HG03354 (cell line): ENCODE measurements at regions not wholly inside any gene's neighbourhood (a gene's known extent, or its start where the extent isn't known, plus 50 kb on each side); places are given as distances from the start of the nearest gene placed in this dataset.
"Not testable (repeated sequence)": the region's sequence is repeated elsewhere in the genome, so short reads cannot be mapped to it uniquely, and the experiment has no call there.

Experiments used
- ATAC-seq: cut with Tn5 transposase; IDR thresholded peaks from one replicate; pipeline ENCODE4 v1.9.1; 2021; ENCODE audit warnings: mild to moderate bottlenecking; ENCODE audit not compliant: unreplicated experiment, poor library complexity, severe bottlenecking

- no peak for ATAC-seq
Measured at GRCh38 chr3:109644746-109645145, 307.4 kb upstream of the DPPA4 start.

GRCh38 chr3:109648027-109648426 lies 310.7 kb upstream of the DPPA4 start:
- no peak for ATAC-seq

DNA sequence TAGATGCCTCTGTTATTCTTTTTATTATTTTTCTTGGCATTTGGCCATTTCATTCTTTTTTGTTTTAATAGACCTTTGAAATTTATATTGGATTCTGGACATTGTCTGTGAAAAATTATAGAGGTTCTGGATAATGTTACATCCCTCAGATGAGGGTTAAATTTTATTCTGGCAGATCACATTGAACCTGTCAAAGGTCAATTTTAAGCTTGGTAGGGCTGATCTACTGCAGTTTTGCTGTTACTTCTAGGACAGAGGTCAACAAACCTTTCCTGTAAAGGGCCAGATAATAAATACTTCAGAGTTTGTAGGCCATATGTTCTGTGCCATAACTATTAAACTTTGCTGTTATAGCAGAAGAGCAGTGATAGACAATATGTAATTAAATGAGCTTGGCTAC lies 318.9 kb upstream of the DPPA4 start:
- ATAC-seq, result no peak

DNA sequence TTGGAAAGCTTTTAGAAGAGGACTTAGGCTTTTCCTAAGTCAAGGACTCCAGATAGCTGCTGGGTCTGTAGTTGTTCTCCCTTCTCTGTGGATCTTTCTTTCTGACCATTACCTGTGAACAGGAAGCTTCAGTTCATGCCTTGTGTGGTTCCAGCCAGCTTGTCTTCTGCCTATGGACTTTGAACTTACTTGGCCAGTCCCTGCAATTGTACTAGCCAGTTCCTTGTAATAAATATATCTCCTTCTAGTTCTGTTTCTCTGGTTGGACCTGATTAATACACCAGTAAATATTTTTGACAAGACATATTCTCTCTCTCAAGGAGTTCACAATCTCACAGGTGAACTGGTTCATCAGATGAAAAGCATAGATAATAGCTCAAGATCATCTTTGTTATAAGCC lies 341.3 kb upstream of the DPPA4 start:
- ATAC-seq, result no peak

GRCh38 chr3:109679664-109680063 lies 342.3 kb upstream of the DPPA4 start:
- no peak for ATAC-seq

GRCh38 chr3:109683746-109684145 lies 346.4 kb upstream of the DPPA4 start:
- no peak for ATAC-seq

DNA sequence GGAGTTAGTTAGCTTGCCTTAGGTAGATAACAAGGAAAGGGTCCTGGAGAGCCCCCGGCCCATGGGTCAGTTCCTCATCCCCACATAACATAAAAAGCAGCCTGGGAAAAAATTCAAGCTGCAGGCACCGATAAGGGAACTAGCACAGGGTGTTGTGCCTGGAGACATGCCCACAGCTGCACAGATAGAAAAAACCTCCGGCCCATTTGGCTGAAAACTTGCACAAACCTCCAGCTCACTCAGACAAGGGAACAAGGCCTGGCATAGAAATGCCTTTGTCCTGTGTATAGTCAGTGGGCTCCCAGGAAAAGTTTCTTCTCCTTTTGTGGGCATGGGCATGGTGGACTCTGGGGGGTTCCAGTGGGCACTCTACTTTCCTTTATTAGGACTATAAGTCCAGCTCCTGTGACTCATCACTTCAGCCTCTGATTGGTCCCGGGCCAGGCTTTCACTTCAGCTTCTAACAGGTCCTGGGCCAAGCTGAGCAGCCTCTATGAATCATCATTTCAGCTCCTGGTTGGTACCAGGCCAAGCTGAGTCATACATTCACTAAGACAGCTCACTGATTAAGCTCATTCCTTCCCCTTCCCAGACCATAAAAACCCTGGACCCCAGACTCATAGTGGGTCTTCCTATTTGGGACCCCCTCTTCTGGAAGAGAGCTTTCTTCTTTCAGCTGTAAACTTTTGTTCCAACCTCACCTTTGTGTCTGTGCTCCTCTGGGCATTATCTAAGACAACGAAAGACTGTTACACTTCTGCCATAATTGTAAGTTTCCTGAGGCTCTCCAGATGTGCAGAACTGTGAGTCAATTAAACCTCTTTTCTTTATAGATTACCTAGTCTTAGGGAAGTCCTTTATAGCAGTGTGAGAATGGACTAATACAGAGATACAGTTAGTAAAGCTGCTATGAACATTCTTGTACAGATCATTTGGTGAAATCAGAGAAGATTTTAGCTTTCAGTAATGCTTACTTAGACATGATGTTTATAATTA lies 348.0 kb upstream of the DPPA4 start:
- ATAC-seq, result no peak

DNA sequence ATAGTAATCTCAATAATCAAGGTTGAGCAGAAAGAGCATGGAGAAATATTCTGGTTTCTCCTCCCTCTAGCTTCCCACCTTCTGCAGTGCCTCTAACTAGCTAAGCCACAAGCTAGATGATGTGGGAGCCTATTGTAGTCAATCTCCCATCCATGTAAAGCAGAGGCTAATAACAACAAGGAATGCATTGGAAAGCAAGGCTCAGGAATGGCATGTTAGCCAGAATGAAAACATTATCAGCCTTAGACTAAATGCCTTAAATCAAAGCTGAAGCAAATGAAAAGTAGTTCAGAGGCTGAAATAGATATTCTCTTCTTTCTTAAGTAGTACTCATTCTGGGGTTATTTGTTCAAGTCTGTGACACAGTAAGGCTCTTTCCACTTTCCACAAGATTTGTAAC lies 350.3 kb upstream of the DPPA4 start:
- no peak for ATAC-seq

DNA sequence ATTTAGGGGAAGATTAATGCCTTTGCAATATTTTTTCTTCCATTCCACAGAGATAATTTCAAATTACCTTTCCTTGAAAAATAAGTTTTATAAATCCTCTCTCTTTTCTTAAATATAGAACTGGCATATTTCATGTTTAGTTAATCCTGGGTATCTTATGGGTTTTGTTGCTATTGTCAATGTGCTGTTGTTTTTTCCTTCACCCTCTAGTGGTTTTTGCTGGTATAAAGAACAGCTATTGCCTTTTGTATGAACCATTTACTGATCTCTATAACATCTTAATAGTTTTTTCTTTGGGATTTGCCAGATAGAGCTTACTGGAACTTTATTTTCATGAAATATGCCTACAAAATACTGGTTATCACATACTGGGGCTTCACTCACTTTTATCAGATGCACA lies 359.6 kb upstream of the DPPA4 start:
- no peak for ATAC-seq

- ATAC-seq, result peak; percentile 79
Measured at GRCh38 chr3:109702252-109702651, 364.9 kb upstream of the DPPA4 start.

- ATAC-seq, result no peak
Measured at GRCh38 chr3:109702976-109703375, 365.6 kb upstream of the DPPA4 start.

- not testable (repeated sequence) for ATAC-seq
Measured at GRCh38 chr3:109705133-109705532, 367.8 kb upstream of the DPPA4 start.

GRCh38 chr3:109707617-109708016 lies 370.3 kb upstream of the DPPA4 start:
- no peak for ATAC-seq

DNA sequence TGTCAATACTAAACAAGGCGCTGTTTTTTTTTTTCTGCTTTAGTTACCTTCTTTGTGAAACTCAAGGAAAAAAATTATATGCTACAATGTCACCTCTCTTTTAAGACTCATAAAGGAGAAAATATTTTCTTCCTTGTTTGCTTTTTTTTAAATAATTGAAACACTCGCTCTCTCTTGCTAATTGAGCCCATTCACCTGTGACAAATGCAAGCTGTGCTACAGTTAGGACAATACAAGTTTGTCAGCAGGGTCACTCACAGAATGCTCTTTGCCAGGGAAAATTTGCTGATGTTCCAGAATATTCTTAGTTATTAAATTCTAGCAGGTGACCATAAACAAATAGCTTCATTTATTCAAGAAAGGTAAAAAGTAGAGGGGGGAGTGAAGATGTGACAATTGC lies 375.9 kb upstream of the DPPA4 start:
- no peak for ATAC-seq

- ATAC-seq, result no peak
Measured at GRCh38 chr3:109715707-109716106, 378.4 kb upstream of the DPPA4 start.

DNA sequence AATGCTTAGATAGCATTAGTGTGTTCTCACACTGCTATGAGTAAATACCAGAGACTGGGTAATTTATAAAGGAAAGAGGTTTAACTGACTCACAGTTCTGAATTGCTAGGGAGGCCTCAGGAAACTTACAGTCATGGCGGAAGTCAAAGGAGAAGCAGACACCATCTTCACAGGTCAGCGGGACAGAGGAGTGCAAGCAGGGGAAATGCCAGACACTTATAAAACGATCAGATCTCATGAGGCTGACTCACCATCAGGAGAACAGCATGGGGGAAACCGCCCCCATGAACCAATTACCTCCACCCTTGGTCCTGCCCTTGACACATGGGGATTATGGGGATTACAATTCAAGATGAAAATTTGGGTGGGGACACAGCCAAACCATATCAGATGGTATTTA lies 381.5 kb upstream of the DPPA4 start:
- ATAC-seq, result no peak

DNA sequence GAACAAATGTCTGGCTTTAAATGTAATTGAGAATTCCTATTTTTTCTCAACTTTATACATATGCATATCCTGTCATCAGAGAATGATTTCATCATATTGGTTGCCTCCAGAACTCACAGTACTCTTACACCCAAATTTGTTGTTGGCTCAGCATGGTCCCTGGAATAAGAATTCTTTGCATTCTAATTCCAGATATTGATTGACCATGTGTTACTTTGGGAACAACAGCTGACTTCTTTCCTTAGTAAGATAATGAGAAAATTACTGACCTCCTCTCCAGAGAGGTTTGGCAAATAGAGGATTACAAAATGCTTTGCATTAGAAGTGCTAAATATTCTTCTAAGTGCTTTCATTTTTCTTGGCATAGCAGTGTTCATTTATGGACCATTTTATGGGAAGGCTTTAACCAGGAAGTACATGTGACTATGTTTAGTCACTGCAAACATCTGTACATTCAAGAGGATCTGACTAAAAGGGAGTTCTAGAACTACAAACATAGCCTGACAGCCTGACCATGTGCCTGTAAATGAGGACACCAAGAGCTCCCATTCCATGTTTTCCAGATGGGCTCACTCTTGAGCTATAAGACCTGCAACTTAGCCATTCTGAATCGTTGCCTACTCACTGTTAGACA lies 391.6 kb upstream of the DPPA4 start:
- ATAC-seq, result no peak

GRCh38 chr3:109731639-109732473 lies 394.5 kb upstream of the DPPA4 start:
- peak; percentile 94 for ATAC-seq

- ATAC-seq, result no peak
Measured at GRCh38 chr3:109743981-109744380, 406.6 kb upstream of the DPPA4 start.

GRCh38 chr3:109772520-109772919 lies 435.2 kb upstream of the DPPA4 start:
- ATAC-seq, result no peak
